NT2/D1 (cell line): ENCODE measurements at regions not wholly inside any gene's neighbourhood (a gene's known extent, or its start where the extent isn't known, plus 50 kb on each side); places are given as distances from the start of the nearest gene placed in this dataset.

Experiments used
- SUZ12 ChIP-seq: IDR thresholded peaks from 2 replicates; pipeline ENCODE4 v1.6.1; 2011; ENCODE audit not compliant: insufficient read length, insufficient read depth; ENCODE audit errors: extremely low read depth
- YY1 ChIP-seq: IDR thresholded peaks from 2 replicates; pipeline ENCODE4 v1.6.1; 2011; ENCODE audit not compliant: insufficient read length, insufficient read depth

DNA sequence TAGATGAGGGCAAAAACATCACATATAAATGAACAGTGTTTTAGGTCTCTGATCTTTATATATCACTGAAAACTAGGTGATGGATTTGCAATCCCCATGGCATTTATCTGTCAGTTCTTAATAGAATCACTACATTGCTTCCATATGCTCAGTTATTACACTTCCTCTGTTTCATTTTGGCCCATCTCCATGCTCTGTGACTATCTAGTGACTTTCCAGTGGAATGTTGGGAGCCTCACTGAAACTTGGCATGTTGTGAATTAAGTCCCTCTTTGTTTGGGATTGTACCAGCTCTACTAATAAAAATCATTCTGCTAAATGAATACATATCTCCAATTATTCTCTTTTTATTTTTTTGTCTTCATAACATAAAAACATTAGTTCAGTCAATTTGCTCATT lies 226.1 kb upstream of the CEP162 start:
- no peak for TF ChIP-seq SUZ12
- no peak for TF ChIP-seq YY1
